Activated T-helper 2 cell treated with anti-CD3 and anti-CD28 coated beads, Interferon-gamma antibody, Interleukin-2, Interleukin-4, amounts not matched to agents 10 μg/mL and 5 μg/mL and 100 μg/mL, durations not matched to agents 14 hours and 24 hours and 36 hours (primary cell): ENCODE measurements at regions not wholly inside any gene's neighbourhood (a gene's known extent, or its start where the extent isn't known, plus 50 kb on each side); places are given as distances from the start of the nearest gene placed in this dataset.

ENCODE experiments used
- DNase-seq: peaks from one replicate; pipeline ENCODE4 v3.0.0; 2021; ENCODE audit warnings: low spot score
- H3K27ac Mint-ChIP-seq: one replicate; pipeline ENCODE4 v1.8.0; 2021; ENCODE audit warnings: mixed read lengths
- H3K27me3 Mint-ChIP-seq: one replicate; pipeline ENCODE4 v1.8.0; 2021; ENCODE audit warnings: low read depth, mixed read lengths
- H3K36me3 Mint-ChIP-seq: one replicate; pipeline ENCODE4 v1.8.0; 2021; ENCODE audit warnings: low read depth, mixed read lengths
- H3K4me1 Mint-ChIP-seq: one replicate; pipeline ENCODE4 v1.8.0; 2021; ENCODE audit warnings: low read depth, mixed read lengths
- H3K4me3 Mint-ChIP-seq: one replicate; pipeline ENCODE4 v1.8.0; 2021; ENCODE audit warnings: low read depth, mild to moderate bottlenecking, moderate library complexity, mixed read lengths
- H3K9me3 Mint-ChIP-seq: one replicate; pipeline ENCODE4 v1.8.0; 2021; ENCODE audit warnings: mixed read lengths
- intact Hi-C: fragments of 100-400 bp; cut with micrococcal nuclease; formaldehyde crosslinking; loops from one replicate; pipeline ENCODE4 v1.15.1; 2023

DNA sequence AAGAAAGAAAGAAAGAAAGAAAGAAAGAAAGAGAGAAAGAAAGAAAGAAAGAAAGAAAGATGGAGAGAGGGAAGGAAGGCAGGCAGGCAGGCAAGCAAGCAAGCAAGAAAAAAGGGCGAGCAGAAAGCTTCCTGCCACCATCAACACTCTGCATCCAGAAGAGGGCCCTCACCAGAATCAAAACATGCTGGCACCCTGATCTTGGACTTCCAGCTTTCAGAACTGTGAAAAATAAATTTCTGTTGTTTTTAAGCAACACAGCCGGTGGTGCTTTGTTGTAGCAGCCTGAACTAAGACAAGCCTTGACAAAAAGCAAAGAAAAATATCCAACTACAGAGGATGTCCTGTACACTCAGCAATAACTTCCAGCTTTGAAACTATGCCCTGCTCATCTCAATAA lies 401.7 kb downstream of the LRATD1 start:
- Mint-ChIP-seq H3K4me1 (peaks cover 11% of the 10 kb centered on the region), H3K27ac (no peak overlapping the region), H3K9me3 (no peaks in the 10 kb centered on the region), H3K27me3 (peaks cover 7% of the 10 kb centered on the region), H3K4me3 (no peak overlapping the region), H3K36me3 (no peaks in the 10 kb centered on the region)
- DNase-seq: no peak
- intact Hi-C loops: no loop called here

DNA sequence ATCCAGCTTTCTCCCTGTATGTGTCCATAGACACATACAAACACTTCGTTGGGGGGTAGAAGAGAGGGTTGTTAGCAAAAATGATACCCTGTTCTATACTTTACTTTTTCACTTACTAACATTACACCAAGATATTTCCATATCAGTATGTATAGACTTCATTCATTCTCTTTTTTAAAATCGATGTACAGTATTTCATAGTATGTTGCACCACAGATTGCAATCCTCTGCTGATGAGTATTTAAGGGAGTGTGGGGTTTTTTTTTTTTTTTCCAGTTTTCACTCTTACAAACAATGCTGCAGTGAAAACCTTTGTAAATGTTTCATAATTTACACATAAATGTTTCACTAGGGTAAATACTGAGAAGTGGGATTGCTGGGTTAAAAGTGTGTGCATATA lies 402.3 kb downstream of the LRATD1 start:
- H3K36me3 Mint-ChIP-seq: no peaks in the 10 kb centered on the region
- intact Hi-C loops: loop anchor here (1.0 kb wide), 1 partner anchor 142 kb away; no protein-coding TSS in a partner anchor
- H3K27me3 Mint-ChIP-seq: peaks cover 7% of the 10 kb centered on the region

DNA sequence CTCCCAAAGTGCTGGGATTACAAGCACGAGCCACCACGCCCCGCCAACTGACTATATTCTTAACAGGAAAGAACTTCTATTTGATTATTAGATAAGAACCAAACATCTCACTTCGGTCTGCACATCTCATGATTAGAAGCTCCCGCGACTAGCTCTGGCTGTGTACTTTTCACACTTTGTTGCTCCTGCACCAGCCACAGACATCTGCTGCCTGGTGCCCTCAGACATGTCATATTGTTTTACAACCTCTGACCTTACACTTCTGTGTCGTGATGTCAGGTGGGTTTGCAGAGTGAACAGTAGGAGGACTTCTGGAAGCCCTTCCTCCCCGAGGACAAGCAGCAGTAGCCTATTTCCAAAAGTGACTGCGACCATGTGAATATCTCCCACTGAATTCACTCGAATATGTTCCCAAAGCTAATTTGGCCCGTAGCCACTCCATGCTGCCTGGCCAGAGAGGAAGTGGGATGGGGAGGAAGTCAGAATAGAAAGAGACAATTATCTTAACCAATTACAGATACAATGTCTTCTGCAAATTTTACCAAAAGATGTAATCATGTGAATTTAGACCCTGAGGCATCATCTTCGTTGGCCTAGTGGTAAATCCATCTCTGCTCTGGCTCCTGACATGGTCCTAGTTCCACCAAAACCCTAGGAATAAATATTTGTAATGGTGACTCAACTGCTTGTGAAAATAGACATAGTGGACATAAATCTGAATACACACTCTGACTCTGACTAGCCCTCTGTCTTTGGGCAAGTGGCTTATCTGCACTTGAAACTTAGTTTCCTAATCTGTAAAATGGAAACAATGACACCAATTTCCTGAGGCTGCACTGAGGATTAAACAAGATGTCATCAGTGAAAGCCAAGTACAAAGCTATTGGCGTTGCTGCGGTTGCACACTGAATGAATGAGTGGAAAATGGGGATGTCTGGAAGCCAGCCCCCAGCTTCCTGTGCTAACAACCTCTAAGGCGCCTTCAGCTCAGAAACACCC lies 406.1 kb downstream of the LRATD1 start:
- intact Hi-C loops: loop anchor here (1.0 kb wide), 1 partner anchor 139 kb away; no protein-coding TSS in a partner anchor
- no peak overlapping the region for H3K4me3 Mint-ChIP-seq
- peaks cover 3% of the 10 kb centered on the region for H3K27me3 Mint-ChIP-seq
- peak overlapping the region; percentile 28 for H3K27ac Mint-ChIP-seq
- H3K36me3 Mint-ChIP-seq: no peaks in the 10 kb centered on the region
- peaks cover 12% of the 10 kb centered on the region for H3K4me1 Mint-ChIP-seq
- no peaks in the 10 kb centered on the region for H3K9me3 Mint-ChIP-seq
- no peak for DNase-seq

More for the DNA sequence above, 402.3 kb downstream of the LRATD1 start:
- H3K4me3 Mint-ChIP-seq: no peak overlapping the region
- DNase-seq: no peak
- H3K9me3 Mint-ChIP-seq: no peaks in the 10 kb centered on the region
- no peak overlapping the region for H3K27ac Mint-ChIP-seq
- peaks cover 12% of the 10 kb centered on the region for H3K4me1 Mint-ChIP-seq

DNA sequence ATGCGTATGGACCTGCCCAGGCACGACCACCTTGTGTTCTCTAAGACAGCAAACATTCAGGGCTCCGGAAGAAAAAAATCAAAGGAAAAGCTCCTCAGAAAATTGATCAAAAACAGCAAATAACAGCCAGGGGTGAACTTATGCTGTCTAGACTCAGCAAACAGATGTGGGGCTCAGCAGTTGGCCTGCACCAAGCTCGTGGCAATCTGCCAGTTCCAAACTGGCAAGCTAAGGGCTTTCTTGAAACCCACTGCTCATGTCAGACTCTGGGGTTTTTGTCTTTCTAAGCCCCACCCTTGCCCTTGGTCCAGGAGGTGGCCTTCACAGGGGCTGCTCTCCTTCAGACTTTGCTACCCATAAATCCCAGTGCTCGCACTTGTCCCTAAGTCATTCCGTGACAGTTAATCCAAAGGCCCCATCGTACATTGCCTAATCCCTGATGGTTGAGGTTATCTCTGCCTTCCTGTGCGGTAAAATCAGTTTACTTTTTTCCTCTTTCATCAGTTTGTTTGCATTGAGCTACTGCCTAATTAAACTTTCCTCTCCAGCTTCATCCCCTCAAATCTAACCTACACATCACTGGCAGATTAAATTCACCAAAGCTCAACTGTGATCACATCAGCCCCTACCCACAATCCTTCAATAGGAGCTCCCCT lies 408.0 kb downstream of the LRATD1 start:
- Mint-ChIP-seq H3K9me3 (no peaks in the 10 kb centered on the region), H3K36me3 (no peaks in the 10 kb centered on the region), H3K27ac (no peak overlapping the region), H3K4me1 (peaks cover 10% of the 10 kb centered on the region), H3K27me3 (peaks cover 3% of the 10 kb centered on the region), H3K4me3 (no peak overlapping the region)
- intact Hi-C loops: no loop called here
- no peak for DNase-seq

DNA sequence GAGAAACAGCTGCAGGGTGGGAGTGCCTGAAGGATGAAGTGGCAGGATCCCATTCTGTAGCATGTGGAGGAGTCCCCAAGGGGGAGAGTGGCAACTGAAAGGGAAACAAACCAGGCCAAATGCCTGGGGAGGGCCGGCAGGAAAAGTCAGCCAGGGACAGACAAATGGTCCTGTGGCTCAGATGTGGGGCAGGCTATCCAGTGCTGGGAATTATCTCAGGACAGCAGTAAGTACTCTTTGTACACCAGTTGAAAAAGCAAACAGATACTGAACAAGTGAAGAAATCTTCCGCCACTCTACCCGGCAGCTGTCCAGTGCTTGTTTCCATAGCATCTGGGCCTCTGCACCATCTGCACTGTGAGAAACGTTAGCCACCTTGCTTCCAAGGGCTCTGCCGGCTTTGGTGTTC lies 408.9 kb downstream of the LRATD1 start:
- H3K9me3 Mint-ChIP-seq: no peaks in the 10 kb centered on the region
- DNase-seq: no peak
- H3K36me3 Mint-ChIP-seq: no peaks in the 10 kb centered on the region
- peaks cover 3% of the 10 kb centered on the region for H3K27me3 Mint-ChIP-seq
- no peak overlapping the region for H3K27ac Mint-ChIP-seq
- H3K4me1 Mint-ChIP-seq: peaks cover 10% of the 10 kb centered on the region
- intact Hi-C loops: no loop called here
- H3K4me3 Mint-ChIP-seq: no peak overlapping the region

DNA sequence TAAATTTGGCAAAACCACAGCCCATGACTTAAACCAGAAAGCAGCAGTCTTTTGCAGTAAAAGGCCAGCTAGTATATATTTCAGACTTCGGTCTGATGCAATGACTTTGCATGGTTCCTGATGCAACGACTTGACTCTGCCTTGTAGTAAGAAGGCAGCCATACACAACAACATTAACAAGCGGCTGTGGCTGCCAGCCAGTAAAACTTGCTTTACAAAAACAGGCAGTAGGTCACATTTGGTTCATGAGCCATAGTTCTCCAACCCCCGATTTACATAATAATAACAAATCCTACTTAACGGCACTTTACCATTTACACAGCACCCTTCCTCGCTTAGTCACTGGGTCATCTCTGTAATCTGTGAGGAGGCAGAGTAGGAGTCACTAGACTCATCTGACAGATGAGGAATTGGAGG lies 410.3 kb downstream of the LRATD1 start:
- H3K4me1 Mint-ChIP-seq: peaks cover 10% of the 10 kb centered on the region
- intact Hi-C loops: no loop called here

DNA sequence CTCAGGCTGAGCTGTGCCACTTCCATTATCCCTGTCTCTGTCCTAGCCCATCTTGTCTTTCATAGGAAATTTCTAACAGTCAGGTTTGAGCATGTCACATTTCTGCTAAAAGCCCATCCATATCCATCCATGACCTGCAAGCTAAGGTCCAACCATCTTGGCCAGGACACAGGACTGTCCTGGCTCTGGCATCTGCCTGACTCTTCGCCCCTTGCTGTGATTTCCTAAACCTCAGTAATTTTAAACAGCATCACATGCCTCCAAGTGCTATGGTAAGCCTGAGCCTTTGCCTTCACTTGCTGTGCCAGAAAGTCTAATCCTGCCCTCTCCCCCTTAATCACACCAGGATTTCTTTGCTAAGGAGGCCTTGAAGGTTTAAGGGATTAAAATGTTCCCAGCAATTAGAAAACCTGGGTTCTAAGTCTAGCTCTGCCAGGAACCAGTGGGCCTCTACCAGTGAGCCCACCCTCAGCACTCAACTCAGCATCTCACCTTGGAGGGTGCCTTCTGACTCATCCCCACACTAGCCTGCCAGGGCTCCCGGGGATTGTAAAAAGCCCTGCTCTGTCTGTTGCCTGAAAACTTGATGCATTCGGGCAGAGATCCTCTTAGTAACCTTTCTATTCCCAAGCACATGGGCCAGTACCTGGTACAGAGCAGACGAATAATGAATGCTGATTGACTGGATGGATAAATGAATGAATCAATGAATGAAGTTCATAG lies 411.0 kb downstream of the LRATD1 start:
- Mint-ChIP-seq H3K27ac (no peak overlapping the region), H3K9me3 (no peaks in the 10 kb centered on the region), H3K4me1 (peaks cover 7% of the 10 kb centered on the region), H3K4me3 (no peak overlapping the region), H3K36me3 (no peaks in the 10 kb centered on the region), H3K27me3 (no peaks in the 10 kb centered on the region)
- intact Hi-C loops: no loop called here
- no peak for DNase-seq

More for the DNA sequence above, 410.3 kb downstream of the LRATD1 start:
- no peaks in the 10 kb centered on the region for H3K36me3 Mint-ChIP-seq
- peaks cover 3% of the 10 kb centered on the region for H3K27me3 Mint-ChIP-seq
- H3K27ac Mint-ChIP-seq: no peak overlapping the region
- no peak for DNase-seq
- H3K9me3 Mint-ChIP-seq: no peaks in the 10 kb centered on the region
- no peak overlapping the region for H3K4me3 Mint-ChIP-seq

DNA sequence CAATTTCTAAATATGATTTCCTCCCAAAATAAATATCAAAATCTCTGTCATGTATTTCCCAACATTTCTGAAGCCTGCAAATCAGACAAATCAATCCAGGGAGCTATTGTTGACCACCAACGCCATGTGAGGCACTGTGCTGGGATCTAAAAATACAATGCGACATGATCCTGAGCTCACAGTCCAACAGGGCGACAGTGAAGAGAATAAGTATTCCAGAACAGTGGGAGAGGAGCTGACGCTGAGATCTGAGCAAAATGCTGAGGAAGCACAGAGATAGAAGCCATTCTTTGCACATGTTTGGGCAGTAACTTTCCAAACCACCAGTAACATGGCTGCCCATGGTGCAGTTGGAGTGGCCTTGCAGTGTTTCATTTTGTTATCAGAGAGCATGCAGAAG lies 412.5 kb downstream of the LRATD1 start:
- Mint-ChIP-seq H3K27ac (no peak overlapping the region), H3K9me3 (no peaks in the 10 kb centered on the region), H3K27me3 (no peaks in the 10 kb centered on the region), H3K4me3 (no peak overlapping the region), H3K36me3 (no peaks in the 10 kb centered on the region), H3K4me1 (no peaks in the 10 kb centered on the region)
- DNase-seq: no peak
- intact Hi-C loops: no loop called here

DNA sequence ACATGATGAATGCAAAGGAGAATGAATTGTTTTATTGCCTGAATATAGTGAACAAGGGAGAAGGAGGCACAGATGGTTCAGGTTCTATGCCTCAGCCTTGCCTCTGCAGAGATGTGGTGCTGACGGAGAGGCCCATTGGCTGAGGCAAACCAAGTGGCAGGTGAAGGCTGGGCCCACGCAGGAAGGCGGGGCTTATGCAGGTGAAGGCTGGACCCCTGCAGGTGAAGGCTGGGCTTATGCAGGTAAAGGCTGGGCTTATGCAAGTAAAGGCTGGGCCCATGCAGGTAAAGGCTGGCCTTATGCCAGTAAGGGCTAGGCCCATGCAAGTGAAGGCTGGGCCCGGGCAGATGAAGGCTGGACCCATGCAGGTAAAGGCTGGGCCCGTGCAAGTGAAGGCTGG lies 414.7 kb downstream of the LRATD1 start:
- DNase-seq: no peak
- no peaks in the 10 kb centered on the region for H3K9me3 Mint-ChIP-seq
- no peak overlapping the region for H3K27ac Mint-ChIP-seq
- no peaks in the 10 kb centered on the region for H3K4me1 Mint-ChIP-seq
- no peaks in the 10 kb centered on the region for H3K27me3 Mint-ChIP-seq
- H3K36me3 Mint-ChIP-seq: no peaks in the 10 kb centered on the region
- H3K4me3 Mint-ChIP-seq: no peak overlapping the region
- intact Hi-C loops: no loop called here

DNA sequence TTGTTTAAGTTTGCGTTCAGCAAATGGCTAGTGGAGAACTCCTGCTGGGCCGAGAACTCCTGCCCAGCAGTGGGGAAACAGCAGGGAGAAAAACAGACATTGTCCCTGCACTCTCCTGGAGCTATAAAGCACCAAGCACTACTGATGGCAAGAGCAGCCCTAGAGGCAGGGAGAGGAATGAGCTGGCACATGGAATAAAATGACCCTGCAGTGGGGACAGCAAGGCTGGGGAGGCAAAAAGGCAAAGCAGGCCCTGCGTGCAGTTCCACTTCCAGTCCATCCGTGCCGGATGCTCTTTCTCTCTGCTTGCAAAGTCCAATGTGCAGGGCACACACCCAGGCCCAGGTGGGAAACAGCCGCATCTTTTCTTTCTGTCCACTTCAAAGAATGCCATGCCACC lies 415.5 kb downstream of the LRATD1 start:
- Mint-ChIP-seq H3K36me3 (no peaks in the 10 kb centered on the region), H3K27ac (no peak overlapping the region), H3K4me3 (no peak overlapping the region), H3K4me1 (no peaks in the 10 kb centered on the region), H3K9me3 (no peaks in the 10 kb centered on the region), H3K27me3 (no peaks in the 10 kb centered on the region)
- no peak for DNase-seq
- intact Hi-C loops: no loop called here

DNA sequence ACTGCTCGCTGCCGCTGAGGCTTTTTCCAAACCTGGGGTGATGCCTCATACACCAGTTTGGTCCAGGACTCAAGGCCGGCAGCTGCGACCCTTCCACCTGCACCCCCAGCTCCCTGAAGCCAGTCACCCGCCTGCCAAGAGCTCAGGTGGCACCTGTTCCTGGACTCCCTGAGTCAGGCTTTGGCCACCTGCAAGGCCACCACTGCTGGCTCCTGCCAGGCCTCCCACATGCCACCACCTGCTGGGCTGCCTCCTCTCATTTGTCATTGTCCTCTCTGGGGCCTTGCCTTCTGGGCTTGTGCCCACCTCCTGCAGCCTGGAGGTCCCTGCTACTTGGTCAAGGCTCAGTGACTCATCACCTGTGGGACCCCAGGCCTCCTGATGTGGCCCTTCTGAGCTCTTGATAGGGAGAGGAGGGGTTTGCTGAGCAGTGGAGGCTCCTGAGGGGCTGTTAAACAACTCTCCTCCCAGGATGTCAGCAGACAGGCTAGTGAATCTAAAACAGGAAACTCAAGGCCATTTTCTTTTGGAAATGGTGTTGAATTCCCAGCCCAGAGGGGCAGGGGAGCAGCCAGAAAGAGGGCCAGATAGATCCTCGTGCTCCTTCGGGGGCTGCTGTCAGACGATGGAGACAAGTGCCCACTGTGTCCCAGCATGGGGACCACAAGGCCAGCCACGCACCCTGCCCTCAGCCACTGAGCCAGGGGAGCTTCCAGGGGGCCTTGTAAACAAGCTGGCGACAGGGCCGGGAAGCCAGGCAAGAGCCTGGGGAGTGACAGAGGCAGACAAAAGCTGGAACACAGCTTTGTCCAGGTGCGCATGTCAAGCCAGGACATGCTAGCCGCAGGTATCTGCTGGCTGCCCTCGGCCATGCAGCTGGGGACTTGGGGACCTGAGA lies 416.8 kb downstream of the LRATD1 start:
- intact Hi-C loops: no loop called here
- no peak overlapping the region for H3K27ac Mint-ChIP-seq
- H3K4me1 Mint-ChIP-seq: no peaks in the 10 kb centered on the region
- DNase-seq: no peak
- no peaks in the 10 kb centered on the region for H3K9me3 Mint-ChIP-seq
- no peak overlapping the region for H3K4me3 Mint-ChIP-seq
- no peaks in the 10 kb centered on the region for H3K36me3 Mint-ChIP-seq
- H3K27me3 Mint-ChIP-seq: no peaks in the 10 kb centered on the region

DNA sequence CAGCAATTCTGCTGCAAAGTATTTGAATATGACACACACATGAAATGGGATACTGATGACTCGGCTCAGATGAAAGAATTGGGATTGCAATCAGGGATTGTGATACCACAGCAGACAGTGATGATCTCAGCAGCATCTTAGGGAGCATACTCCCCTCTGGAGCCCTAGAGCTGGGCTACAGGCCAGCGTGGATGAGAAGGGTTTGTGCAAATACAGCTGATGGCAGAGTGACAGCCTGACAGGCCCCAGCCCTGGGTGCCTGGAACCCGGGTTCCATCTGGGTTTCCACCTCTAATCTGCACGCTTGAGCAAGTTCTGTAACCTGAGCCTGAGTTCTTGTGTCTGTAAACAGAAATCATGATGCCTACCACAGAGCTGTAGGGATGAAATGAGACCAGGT lies 418.0 kb downstream of the LRATD1 start:
- H3K36me3 Mint-ChIP-seq: no peaks in the 10 kb centered on the region
- no peaks in the 10 kb centered on the region for H3K9me3 Mint-ChIP-seq
- H3K27ac Mint-ChIP-seq: no peak overlapping the region
- H3K4me1 Mint-ChIP-seq: no peaks in the 10 kb centered on the region
- intact Hi-C loops: loop anchor here (10.0 kb wide), 2 partner anchors 146 to 524 kb away; no protein-coding TSS in a partner anchor
- H3K27me3 Mint-ChIP-seq: peaks cover 3% of the 10 kb centered on the region
- no peak overlapping the region for H3K4me3 Mint-ChIP-seq
- DNase-seq: no peak
